ENCODE measurements at regions not wholly inside any gene's neighbourhood (a gene's known extent, or its start where the extent isn't known, plus 50 kb on each side); places are given as distances from the start of the nearest gene placed in this dataset.

- no peaks in the 10 kb centered on the region for H3K27me3 ChIP-seq (ENCODE audit: control insufficient read depth, insufficient read depth, low read length)
- intact Hi-C loops (cut with DNase I), result no loop called here
These were observed 80.3 kb upstream of the PUDP start for GRCh38 chrX:7228226-7228625.

DNA sequence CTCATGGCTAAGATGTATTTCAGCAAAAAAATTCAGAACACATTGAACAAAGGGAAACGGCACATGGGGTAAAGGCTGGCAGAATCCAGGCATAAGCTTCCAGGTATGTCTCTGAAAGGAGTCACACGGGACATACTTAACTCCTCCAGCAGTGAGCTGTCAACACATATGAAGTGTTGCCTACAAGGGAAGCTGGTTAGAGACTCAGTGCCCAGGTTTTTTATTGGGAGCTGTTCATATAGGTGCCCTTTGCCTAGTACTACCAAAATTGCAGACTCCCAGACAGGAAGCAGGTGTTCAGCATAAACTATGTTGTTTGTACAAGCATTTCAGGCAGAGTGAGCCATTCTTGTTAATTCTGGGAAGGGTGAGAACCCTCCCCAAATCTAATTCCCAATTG, 77.4 kb upstream of the PUDP start:
- Histone ChIP-seq H3K4me3 (ENCODE audit: low read length in 3 of 3) (no peak overlapping the region), H3K9me3 (ENCODE audit: control insufficient read depth in 2 of 3, insufficient read depth in 1 of 3, low read length in 3 of 3) (no peaks in the 10 kb centered on the region), H3K27me3 (ENCODE audit: control insufficient read depth, insufficient read depth, low read length) (no peaks in the 10 kb centered on the region), H3K36me3 (ENCODE audit: control insufficient read depth in 2 of 3, insufficient read depth in 3 of 3, low read length in 3 of 3) (no peaks in the 10 kb centered on the region), H3K9ac (ENCODE audit: low read length in 3 of 3) (no peak overlapping the region), H3K27ac (ENCODE audit: low read depth in 2 of 2, low read length in 2 of 2) (no peak overlapping the region), H3K4me1 (ENCODE audit: control insufficient read depth in 2 of 3, insufficient read depth in 2 of 3, low read depth in 1 of 3, low read length in 3 of 3) (no peaks in the 10 kb centered on the region)
- FAIRE-seq (no peak), DNase-seq (no peak)
- intact Hi-C loops (cut with DNase I), result no loop called here
- TF ChIP-seq, protein P1, sequence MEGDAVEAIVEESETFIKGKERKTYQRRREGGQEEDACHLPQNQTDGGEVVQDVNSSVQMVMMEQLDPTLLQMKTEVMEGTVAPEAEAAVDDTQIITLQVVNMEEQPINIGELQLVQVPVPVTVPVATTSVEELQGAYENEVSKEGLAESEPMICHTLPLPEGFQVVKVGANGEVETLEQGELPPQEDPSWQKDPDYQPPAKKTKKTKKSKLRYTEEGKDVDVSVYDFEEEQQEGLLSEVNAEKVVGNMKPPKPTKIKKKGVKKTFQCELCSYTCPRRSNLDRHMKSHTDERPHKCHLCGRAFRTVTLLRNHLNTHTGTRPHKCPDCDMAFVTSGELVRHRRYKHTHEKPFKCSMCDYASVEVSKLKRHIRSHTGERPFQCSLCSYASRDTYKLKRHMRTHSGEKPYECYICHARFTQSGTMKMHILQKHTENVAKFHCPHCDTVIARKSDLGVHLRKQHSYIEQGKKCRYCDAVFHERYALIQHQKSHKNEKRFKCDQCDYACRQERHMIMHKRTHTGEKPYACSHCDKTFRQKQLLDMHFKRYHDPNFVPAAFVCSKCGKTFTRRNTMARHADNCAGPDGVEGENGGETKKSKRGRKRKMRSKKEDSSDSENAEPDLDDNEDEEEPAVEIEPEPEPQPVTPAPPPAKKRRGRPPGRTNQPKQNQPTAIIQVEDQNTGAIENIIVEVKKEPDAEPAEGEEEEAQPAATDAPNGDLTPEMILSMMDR (IDR thresholded peaks at IDR 0.05; ENCODE audit: borderline replicate concordance, extremely low read depth, insufficient read depth), result no peak

More at GRCh38 chrX:7228226-7228625, 80.3 kb upstream of the PUDP start:
- DNase-seq, result no peak
- Histone ChIP-seq H3K4me1 (ENCODE audit: control insufficient read depth in 2 of 3, insufficient read depth in 2 of 3, low read depth in 1 of 3, low read length in 3 of 3) (no peaks in the 10 kb centered on the region), H3K9ac (ENCODE audit: low read length in 3 of 3) (no peak overlapping the region), H3K9me3 (ENCODE audit: control insufficient read depth in 2 of 3, insufficient read depth in 1 of 3, low read length in 3 of 3) (no peaks in the 10 kb centered on the region), H3K36me3 (ENCODE audit: control insufficient read depth in 2 of 3, insufficient read depth in 3 of 3, low read length in 3 of 3) (no peaks in the 10 kb centered on the region), H3K27ac (ENCODE audit: low read depth in 2 of 2, low read length in 2 of 2) (no peak overlapping the region), H3K4me3 (ENCODE audit: low read length in 3 of 3) (no peak overlapping the region)
- TF ChIP-seq, protein P1 (IDR thresholded peaks at IDR 0.05; ENCODE audit: borderline replicate concordance, extremely low read depth, insufficient read depth), result no peak
- FAIRE-seq, result no peak

DNA sequence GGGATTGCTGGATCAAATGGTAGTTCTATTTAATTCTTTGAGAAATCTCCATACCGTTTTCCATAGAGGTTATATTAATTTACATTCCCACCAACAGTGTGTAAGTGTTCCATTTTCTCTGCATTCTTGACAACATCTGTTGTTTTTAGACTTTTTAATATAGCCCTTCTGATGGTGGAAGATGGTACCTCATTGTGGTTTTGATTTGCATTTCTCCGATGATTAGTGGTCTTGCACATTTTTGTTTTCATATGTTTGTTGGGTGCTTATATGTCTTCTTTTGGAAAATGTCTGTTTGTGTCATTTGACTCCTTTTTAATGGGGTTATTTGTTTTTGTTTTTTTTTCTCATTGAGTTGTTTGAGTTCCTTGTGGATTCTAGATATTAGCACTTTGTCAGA, 75.3 kb upstream of the PUDP start:
- DNase-seq, result no peak
- Histone ChIP-seq H3K4me1 (ENCODE audit: control insufficient read depth in 2 of 3, insufficient read depth in 2 of 3, low read depth in 1 of 3, low read length in 3 of 3) (no peaks in the 10 kb centered on the region), H3K27me3 (ENCODE audit: control insufficient read depth, insufficient read depth, low read length) (no peaks in the 10 kb centered on the region), H3K36me3 (ENCODE audit: control insufficient read depth in 2 of 3, insufficient read depth in 3 of 3, low read length in 3 of 3) (no peaks in the 10 kb centered on the region), H3K9me3 (ENCODE audit: control insufficient read depth in 2 of 3, insufficient read depth in 1 of 3, low read length in 3 of 3) (no peaks in the 10 kb centered on the region), H3K27ac (ENCODE audit: low read depth in 2 of 2, low read length in 2 of 2) (no peak overlapping the region), H3K4me3 (ENCODE audit: low read length in 3 of 3) (no peak overlapping the region), H3K9ac (ENCODE audit: low read length in 3 of 3) (no peak overlapping the region)
- intact Hi-C loops (cut with DNase I), result no loop called here
- peak; percentile 75 for FAIRE-seq
- TF ChIP-seq, protein P1 (IDR thresholded peaks at IDR 0.05; ENCODE audit: borderline replicate concordance, extremely low read depth, insufficient read depth), result no peak

GRCh38 chrX:7220121-7220520, 72.2 kb upstream of the PUDP start:
- no peak overlapping the region for H3K27ac ChIP-seq (ENCODE audit: low read depth in 2 of 2, low read length in 2 of 2)
- no peak overlapping the region for H3K4me3 ChIP-seq (ENCODE audit: low read length in 3 of 3)
- FAIRE-seq (no peak), DNase-seq (no peak)
- no peaks in the 10 kb centered on the region for H3K27me3 ChIP-seq (ENCODE audit: control insufficient read depth, insufficient read depth, low read length)
- H3K36me3 ChIP-seq (ENCODE audit: control insufficient read depth in 2 of 3, insufficient read depth in 3 of 3, low read length in 3 of 3), result no peaks in the 10 kb centered on the region
- no peaks in the 10 kb centered on the region for H3K4me1 ChIP-seq (ENCODE audit: control insufficient read depth in 2 of 3, insufficient read depth in 2 of 3, low read depth in 1 of 3, low read length in 3 of 3)
- no peak overlapping the region for H3K9ac ChIP-seq (ENCODE audit: low read length in 3 of 3)
- intact Hi-C loops (cut with DNase I), result no loop called here
- H3K9me3 ChIP-seq (ENCODE audit: control insufficient read depth in 2 of 3, insufficient read depth in 1 of 3, low read length in 3 of 3), result no peaks in the 10 kb centered on the region
- TF ChIP-seq, protein P1 (IDR thresholded peaks at IDR 0.05; ENCODE audit: borderline replicate concordance, extremely low read depth, insufficient read depth), result no peak
